Stimulated activated CD8-positive, alpha-beta memory T cell treated with anti-CD3 and anti-CD28 coated beads, Interleukin-2, amount 100 ng/mL, for 1 hour (primary cell): ENCODE measurements at regions not wholly inside any gene's neighbourhood (a gene's known extent, or its start where the extent isn't known, plus 50 kb on each side); places are given as distances from the start of the nearest gene placed in this dataset.
"Not testable (repeated sequence)": the region's sequence is repeated elsewhere in the genome, so short reads cannot be mapped to it uniquely, and the experiment has no call there.

Experiments used
- DNase-seq, 2 donors: peaks; one replicate each; pipeline ENCODE4 v3.0.0-alpha.2; 2020; ENCODE audit warnings: low read depth in 2 of 2

DNA sequence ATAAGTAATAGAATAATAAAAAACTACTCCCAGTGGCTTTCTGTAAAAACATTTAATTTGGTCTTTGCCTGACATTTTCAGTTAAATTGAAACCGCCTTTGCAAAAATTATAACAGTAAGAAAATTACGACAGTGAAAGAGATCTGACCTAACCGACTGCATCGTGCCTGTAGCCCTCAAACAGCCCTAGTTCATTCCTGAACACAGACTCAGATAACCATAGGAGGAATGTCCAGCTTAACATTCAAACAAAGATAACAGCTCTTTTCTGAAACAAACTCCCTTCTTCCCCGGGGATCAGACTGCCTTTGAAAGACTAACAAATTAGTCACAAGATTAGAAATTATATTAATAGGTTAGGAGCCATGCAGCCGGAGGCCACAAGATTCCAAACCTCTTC, 252.5 kb upstream of the USP9Y start:
- not testable (repeated sequence) for DNase-seq

DNA sequence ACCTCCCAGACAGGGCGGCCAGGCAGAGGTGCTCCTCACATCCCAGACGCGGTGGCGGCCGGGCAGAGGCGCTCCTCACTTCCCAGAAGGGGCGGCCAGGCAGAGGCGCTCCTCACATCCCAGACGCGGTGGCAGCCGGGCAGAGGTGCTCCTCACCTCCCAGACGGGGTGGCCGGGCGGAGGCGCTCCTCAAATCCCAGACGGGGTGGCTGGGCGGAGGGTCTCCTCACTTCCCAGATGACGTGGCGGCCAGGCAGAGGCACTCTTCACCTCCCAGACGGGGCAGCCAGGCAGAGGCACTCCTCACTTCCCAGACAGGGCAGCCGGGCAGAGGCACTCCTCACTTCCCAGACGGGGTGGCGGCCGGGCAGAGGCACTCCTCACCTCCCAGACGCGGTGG, 247.7 kb upstream of the USP9Y start:
- not testable (repeated sequence) for DNase-seq

DNA sequence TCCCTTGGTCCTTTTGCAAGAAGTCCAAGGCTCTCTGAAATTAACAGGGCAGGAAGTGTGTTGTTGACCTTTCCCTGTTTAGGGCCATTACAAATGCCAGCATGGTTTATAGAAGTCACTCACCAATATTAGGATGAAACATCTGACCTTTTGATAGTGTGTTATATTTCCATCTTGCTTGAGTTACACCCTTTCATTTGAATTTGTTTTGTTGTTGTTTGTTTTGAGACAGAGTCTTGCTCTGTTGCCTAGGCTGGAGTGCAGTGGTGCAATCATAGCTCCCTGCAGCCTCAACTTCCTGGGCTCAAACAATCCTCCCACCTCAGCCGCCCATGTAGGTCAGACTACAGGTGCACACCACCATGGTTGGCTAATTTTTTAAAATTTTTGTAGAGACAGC, 241.1 kb upstream of the USP9Y start:
- DNase-seq, result no peak

DNA sequence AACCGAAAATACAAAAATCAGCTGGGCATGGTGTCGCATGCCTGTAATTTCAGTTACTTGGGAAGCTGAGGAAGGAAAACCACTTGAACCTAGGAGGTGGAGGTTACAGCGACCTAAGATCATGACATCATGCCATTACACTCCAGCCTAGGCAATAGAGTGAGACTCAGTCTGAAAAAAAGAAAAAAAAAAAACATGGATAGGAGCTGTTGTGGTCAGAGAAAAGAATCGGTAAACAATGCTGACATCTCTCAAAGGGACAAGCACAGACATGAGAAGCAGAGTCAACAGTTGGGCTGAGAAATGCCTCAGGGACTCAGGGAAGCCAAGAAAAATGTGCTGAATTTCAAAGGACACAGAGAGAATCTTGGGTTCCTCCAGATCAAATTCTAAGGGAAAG, 236.9 kb upstream of the USP9Y start:
- no peak for DNase-seq

DNA sequence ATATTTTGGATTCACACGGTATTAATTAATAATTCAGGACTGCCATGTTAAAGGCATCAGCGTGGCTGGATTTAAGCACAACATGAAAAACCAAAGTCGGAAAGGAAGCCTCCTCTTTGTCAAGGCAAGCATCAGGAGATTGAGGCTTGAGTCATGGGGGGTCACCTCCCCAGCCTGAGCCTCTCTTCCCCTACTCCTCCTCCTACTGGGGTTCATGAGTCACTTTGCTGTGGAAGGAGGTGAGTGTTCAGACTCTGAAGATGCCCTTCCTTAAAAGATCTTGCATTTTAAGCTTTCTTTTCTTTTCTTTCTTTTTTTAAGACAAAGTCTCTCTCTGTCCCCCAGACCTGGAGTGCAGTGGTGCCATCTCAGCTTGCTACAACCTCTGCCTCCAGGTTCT, 235.3 kb upstream of the USP9Y start:
- no peak for DNase-seq

DNA sequence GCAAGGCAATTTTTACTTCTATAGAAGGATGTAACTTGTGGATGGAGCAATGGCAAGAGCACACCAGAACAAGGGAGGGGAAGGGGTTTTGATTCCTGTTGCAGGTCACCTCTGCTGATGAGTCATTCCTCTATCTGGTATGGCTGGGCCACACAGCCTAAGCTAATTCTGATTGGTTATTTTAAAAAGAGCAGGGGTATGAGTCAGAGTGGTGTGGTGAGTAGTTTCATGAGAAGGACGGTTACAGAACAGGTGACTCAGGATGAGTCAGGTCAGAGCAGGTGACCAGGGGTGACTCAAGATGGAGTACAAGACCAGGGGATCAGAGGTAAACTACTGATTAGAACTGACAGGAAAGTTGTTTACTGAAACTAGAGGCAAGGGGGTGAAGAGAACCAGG, 231.9 kb upstream of the USP9Y start:
- DNase-seq, result no peak

DNA sequence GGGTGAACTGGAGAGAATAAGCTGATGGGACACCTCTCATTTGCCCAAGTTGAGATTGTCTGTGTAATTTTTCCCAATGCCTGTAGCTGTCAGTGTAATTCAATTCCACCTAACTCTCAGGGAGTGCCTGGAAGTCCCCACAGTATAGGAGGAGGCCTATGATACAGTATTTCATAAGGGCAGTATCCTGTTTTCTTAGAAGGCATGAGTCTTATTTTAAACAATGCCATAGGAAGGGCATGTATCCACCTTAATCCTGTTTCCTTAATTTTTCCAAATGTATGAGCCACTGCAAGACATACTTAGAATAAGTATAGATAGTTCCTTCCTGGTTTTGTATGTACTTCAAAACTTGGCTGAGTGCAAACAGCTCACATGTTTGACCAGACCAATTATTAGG, 226.6 kb upstream of the USP9Y start:
- DNase-seq, result no peak

DNA sequence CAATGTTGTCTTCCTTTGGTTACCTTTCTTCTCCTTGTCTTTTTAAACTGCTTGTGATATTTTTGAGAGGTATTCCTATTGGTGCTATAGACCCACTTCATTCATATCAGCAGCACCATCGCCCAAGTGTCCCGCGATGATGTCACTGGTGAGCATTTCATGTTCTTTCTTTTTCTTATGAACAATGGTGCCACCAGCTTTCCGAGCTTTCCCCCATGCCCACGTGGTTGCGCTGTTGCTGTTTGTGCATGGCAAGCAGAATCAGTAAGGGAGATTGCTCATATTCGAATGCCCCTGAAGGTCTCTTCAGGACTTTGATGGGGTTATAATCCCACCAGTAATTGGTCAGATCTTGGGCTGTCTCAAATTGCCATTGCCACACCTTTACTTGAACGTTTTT, 221.6 kb upstream of the USP9Y start:
- DNase-seq, result peak in 1 of 2 donors; percentile 13

DNA sequence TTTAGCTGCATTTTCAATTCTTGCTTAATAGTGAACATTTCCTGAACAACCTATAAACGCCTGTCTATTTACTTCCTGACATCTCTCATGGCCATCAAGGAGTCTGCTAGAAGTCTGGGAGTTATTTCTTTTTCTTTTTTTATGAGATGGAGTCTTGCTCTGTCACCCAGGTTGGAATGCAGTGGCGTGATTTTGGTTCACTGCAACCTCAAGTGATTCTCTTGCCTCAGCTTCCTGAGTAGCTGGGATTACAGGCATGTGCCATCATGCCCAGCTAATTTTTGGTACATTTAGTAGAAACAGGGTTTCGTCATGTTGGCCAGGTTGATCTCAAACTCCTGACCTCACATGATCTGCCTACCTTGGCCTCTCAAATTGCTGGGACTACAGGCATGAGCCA, 217.6 kb upstream of the USP9Y start:
- no peak for DNase-seq

DNA sequence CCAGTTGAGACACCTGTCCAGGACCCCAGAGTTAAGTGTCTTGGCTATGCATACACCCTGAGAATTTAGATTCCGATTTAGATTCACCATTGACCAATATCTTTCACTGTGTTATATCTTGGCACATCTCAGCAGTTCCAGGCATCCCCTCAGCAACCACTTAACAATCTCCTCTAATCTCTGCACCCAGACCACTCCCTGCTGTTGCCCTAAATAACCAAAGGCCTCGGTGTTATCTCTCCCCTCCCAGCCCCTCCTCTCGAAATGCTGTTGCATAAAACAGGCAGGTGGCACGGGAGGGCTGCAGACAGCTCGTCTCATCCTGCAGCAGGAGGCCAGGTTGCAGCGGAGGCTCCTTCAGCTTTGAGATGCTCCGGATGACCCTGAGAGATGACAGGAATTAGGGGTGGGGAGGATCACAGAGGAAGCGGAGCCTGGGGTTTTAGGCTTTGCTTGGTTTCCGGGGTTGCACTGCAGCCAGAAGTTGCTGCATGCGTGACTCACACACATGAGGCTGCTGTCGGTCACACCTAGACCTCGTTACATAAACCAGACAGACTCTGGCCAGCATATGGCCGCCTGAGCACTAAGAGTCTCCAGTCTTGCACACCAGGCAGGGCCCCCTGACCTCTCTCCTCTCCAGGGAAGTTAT, 210.3 kb upstream of the USP9Y start:
- DNase-seq, result no peak

DNA sequence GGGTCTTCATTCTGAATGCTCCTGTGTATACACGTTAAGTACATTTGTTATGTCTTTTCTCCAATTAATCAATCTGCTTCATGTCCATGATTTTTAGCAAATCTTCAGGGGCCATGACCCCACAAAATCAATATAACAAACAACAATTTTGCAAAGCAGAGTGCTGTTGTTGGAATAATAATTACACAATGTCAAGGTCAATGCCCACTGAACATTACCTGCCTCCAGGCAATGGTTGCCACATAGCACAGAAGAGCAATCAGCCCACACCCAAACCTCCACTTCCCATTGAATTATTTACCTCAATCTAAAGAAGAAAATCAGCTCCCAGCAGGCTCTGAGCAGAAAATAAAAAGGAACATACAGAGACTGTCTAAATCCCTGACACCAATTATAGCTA, 208.8 kb upstream of the USP9Y start:
- DNase-seq, result no peak

DNA sequence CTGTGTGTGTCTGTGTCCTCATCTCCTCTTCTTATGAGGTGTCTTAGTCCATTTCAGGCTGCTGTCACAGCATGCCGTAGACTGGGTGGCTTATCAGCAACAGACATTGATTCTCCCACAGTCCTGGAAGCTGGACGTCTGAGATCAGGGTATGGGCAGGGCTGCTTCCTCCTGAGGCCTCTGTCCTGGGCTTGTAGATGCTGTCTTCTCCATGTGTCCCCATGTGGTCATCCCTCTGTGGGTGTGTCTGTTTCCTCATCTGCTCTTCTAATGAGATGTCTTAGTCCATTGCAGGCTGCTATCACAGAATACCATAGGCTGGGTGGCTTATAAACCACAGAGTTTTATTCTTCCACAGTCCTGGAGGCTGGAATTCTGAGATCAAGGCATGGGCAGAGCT, 205.0 kb upstream of the USP9Y start:
- DNase-seq, result no peak

DNA sequence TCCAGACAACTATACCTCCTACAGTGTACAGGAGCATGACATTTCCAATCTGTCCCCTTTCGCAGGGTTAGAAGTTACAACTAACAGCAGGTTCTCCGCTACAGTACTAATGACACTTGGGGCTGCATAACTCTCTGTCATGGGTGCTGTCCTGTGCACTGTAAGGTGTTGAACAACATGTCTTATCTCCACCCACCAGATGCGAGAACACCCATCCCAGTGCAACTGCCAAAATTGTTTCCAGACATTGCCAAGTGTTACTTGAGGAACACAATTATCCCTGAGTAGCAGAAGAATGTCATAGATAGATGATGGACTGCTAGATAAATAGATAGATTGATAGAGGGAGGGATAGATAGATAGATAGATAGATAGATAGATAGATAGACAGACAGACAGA, 200.9 kb upstream of the USP9Y start:
- DNase-seq, result no peak

DNA sequence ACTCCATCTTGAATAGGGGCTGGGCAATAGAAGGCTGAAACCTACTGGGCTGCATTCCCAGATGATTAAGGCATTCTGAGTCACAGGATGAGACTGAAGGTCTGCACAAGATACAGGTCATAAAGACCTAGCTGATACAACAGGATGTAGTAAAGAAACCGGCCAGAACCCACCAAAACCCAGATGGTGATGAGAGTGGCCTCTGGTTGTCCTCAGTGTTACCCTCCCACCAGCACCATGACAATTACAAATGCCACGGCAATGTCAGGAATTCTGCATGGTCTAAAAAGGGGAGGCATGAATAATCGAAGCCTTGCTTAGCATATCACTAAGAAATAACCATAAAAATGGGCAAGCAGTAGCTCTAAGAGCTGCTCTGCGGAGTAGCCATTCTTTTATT, 197.0 kb upstream of the USP9Y start:
- not testable (repeated sequence) for DNase-seq

DNA sequence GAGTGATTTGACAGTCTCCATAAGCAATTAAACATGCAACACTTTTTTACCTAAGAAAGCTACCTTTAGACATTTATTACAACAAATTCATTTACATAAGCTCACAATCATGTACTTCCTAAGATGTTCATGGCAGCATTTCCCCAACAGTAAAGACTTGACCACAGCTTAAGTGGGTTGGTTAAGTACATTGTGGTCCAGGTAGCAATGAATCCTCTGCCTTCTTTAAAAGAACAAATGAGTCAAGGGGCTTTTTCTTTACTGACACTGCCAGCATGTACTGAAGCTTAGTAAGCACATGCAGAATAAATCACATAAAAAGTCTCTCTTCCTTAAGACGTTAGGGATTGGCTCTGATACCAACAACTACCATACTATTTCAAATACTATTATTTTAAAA, 183.7 kb upstream of the USP9Y start:
- DNase-seq, result no peak

DNA sequence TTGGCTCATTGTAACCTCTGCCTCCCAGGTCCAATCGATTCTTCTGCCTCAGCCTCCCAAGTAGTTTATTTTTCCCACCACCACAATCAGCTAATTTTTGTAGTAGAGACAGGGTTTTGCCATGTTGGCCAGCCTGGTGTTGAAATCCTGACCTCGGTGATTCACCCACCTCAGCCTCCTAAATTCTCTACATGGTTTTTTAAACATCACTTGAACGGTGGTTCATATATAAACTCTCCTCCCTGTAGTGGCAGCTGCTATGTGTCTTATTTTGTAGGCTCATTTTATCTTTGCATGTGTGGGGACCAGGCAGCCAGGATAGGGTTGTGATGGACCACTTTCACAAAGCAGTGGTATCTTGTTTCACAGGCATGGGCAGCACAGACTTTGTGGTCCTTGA, 175.8 kb upstream of the USP9Y start:
- DNase-seq, result no peak

DNA sequence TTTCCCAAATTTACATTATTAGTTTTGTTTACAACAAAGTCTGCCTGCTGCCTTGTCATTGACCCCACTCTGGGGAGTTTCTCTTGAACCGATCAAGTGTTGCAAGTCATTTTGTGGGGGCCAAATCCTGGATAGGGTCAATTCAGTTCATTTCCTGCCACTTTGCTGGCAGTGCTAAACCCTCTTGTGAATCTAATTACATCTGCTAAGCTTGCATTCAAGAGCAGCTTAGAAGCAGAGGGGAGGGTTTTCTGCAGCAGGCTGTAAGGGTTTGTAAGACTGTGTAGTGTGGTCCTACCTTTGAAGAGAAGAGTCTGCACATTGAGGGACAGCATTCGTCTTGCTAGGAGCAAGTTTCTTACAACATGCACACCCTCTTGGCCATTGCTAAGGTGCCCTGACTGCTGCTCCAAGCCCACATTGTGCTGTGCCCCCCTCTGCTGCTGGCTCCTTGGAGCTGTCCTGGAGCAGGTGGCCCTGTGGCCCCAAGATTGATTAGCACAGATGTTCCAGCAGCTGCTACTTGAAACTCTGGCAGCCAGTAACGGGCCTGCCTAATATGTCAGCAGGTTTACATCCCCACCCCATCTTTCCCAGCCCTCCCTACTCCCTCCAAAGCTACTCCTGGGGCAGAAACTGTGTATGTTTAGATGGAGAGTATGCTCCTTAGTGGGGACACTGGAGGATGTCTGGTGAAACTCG, 174.5 kb upstream of the USP9Y start:
- no peak for DNase-seq

DNA sequence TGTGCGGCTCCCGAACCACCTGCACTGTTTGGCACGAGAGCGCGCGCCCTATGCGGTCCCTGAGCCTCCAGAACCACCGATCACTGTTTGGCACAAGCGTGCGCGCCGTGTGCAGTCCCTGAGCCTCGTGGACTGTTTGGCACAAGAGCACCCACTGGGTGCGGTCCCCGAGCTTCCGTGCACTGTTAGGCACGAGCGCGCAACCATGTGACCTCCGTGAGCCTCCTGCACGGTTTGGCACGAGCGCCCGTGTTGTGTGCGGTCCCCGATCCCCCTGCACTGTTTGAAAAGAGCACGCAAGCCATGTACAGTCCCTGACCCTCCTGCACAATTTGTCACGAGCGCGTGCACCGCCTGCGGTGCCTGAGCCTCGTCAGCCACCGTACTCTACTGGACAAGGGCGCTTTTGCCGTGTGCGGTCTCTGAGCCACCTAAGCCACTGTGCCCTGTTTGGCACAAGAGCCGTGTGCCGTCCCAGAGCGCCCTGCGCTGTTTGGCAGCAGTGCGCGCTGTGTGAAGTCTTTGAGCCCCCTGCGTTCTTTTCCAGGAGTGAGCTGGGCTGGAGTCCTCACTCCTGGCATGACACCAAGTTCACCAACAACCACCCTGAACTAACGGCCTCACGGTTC, 163.7 kb upstream of the USP9Y start:
- DNase-seq, result no peak

DNA sequence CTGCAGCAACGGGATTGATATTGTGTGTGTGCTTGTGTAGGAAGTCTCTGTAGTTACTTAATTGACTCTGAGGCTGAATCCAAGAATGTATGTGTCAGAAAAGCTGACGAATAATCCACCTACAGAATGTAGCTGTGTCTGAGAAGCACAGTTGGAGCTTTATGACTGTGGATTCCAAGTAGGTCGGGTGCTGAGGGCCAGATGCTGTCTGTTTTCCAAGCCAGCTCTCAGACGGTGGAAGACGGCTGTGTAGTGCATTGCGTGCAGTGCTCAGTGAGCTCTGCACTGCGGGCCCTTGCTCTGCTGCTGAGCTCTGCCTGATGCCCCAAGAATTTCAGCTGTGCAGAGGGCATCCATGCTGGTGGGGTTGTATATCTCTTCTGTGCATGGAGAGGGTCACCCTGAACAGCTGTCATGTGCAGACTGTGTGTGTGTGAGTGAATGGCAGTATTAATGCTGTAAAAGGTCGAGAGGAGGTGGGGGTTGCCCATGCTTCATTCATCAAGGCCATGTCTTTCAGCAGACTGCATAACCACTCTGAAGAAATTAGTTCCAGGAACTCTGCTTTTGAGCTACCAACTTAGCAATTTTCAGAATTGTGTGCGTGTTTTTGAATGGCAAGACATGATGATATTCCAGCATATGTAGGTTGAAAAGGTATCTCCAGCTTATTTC, 154.1 kb upstream of the USP9Y start:
- no peak for DNase-seq

DNA sequence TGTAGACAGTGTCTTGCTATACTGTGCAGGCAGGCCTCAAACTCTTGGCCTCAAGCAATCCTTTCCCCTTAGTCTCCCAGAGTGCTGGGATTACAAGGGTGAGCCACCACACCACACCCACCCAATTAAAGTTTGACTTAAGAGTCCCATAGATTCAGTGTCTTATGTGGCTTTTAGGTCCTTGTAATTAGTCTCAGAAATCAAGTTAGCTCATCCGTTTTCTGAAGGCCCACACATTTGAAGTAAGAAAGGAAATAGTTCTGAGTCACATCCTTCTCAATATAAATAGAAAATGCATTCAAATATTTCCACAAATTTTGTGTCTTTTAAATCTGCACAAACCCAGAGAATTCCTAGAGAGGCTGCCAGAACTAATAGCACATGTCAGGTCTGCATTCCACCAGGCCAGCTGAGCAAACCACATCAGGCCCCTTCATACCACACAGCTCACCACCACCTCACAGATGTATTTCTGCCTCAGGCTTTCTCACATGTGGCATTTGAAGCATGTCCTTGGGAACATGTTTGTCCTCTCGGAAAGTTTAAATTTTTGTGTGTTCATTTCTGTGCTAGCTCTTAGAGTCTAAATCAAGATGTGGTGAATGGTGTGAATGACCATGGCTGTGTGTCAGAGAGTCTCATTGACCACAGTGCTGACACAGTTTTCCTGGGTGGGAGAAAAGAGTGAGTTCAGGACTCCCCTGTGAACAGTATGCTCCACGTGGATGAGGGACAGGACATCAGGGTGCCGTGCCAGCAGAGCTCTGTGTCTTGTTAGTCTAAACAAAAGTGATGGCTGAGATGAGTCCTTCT, 148.4 kb upstream of the USP9Y start:
- no peak for DNase-seq

DNA sequence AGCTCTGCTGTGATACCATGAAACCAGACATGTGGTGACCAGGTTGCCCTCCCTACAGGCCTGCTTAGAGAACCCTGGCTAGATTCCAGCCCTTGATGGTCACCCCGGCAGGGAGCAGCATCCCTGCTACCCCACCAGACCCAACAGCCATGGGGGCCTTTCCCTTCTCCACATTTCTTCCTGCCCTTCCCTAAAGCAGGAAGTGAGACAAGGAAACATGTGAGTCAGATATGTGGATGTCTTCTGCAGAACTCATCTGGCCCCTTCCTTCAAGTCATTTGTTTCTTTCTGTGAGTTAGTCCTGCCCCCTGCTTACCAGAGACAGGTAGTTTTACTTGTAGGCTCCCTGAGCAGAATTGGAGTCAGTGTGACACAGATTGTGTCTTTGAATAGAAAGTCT, 147.1 kb upstream of the USP9Y start:
- no peak for DNase-seq

DNA sequence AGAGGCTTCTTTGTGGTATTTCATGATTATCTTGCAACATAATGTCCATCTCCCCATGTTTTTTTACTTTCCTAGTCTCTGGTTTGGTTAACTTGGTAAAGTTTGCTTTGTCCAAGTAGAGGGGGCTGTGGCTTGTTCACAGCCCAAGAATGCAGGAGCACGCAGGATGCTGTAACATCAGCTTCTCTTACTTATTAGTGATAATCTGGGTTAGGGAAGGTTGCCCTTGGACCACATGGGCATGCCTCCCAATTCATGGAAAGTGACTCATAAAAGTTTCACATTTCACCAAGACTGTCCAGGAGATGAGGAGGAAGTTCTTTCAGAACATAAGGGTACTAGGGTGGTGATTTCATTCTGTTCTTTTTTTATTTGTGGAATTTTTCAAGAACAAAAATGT, 146.0 kb upstream of the USP9Y start:
- DNase-seq, result no peak
